HEK293T (cell line): ENCODE measurements at regions not wholly inside any gene's neighbourhood (a gene's known extent, or its start where the extent isn't known, plus 50 kb on each side); places are given as distances from the start of the nearest gene placed in this dataset.

Source experiments
- NFRKB ChIP-seq: fragments of 450-650 bp; IDR thresholded peaks from 2 replicates; pipeline ENCODE4 v1.6.1; 2016; ENCODE audit warnings: mild to moderate bottlenecking, moderate library complexity
- TARDBP ChIP-seq: fragments of 450-650 bp; IDR thresholded peaks from 2 replicates; pipeline ENCODE4 v1.6.1; 2016
- ZNF384 ChIP-seq: fragments of 450-650 bp; IDR thresholded peaks from 2 replicates; pipeline ENCODE4 v1.6.1; 2016

GRCh38 chr3:5692446-5692845, 504.9 kb downstream of the EDEM1 start:
- TF ChIP-seq ZNF384 (no peak), TARDBP (no peak), NFRKB (no peak)
